ENCODE measurements at regions not wholly inside any gene's neighbourhood (a gene's known extent, or its start where the extent isn't known, plus 50 kb on each side); places are given as distances from the start of the nearest gene placed in this dataset.
A peak's percentile ranks its signal among the peaks of the same experiment; 100 is the strongest.

DNA sequence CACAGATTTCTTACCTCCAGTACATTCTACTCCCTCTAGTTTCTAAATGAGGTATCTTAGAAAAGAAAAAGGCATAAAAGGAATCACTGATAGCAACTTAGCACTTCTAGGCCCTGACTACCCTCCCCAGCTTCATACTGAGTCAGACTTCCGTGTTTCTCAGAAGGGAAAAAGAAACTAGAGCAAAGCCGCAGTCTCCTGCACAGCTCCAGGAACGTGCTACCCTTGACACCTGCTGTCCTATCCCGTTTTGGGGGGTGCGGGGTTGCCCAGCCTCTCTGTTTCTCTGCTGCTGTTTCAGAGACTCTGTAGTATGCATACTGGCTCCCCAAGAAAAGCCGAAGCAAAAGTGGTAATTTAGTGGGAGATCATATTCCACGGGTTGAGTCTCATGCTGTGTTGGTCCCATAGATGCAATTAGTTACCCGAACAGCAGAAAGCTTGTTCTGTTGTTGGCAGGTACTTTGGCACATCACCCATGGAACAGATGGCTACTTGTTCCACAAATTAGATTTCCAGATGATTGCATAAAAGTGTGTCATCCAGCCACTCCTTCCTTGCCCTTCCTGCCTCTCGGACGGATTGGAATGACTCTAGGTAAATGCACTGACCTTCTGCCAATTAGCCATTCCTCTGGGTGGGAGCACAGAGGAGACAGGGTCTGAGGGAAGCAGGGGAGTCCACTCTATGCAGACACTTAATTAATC, 438.1 kb downstream of the FUT8 start:
- Histone ChIP-seq H3F3A (replicated peaks; ENCODE audit: insufficient read depth) (no peaks in the 10 kb centered on the region), H4K20me1 (ENCODE audit: insufficient read depth) (no peaks in the 10 kb centered on the region), H3K9me3 (no peaks in the 10 kb centered on the region), H3K27me3 (ENCODE audit: insufficient read depth) (no peaks in the 10 kb centered on the region), H2AFZ (ENCODE audit: low read depth) (no peak overlapping the region), H3K27ac (ENCODE audit: low read depth in 2 of 2, low read length in 1 of 2) (no peak overlapping the region), H3K9ac (no peak overlapping the region), H3K9me2 (no peaks in the 10 kb centered on the region), H3K4me2 (no peak overlapping the region), H3K79me2 (ENCODE audit: insufficient read depth) (no peaks in the 10 kb centered on the region), H3K36me3 (replicated peaks in 1 of 2; ENCODE audit: control insufficient read depth in 1 of 2, insufficient read depth in 2 of 2, low read length in 1 of 2) (no peaks in the 10 kb centered on the region), H3K4me1 (ENCODE audit: control insufficient read depth in 1 of 2, insufficient read depth in 2 of 2, low read depth in 1 of 2, low read length in 1 of 2) (peaks cover 0 to 8% of the 10 kb centered on the region in 2 experiments; a peak in 1 of 4 replicates), H3K4me3 (ENCODE audit: low read depth in 2 of 2, low read length in 1 of 2) (no peak overlapping the region)
- TF ChIP-seq PBX3 (IDR thresholded peaks at IDR 0.05) (no peak), EP300 (IDR thresholded peaks at IDR 0.05; ENCODE audit: borderline replicate concordance in 1 of 2, low read depth in 1 of 2, low read length in 1 of 2) (no peak), NRF1 (IDR thresholded peaks at IDR 0.05; ENCODE audit: low read depth, low read length) (no peak), RFX5 (IDR thresholded peaks at IDR 0.05; ENCODE audit: low read length) (no peak), MEF2A (IDR thresholded peaks at IDR 0.05; ENCODE audit: borderline replicate concordance, low read depth) (no peak), GATA2 (CRISPR knock-in tag; IDR thresholded peaks at IDR 0.05) (no peak), FOXM1 (IDR thresholded peaks at IDR 0.05; ENCODE audit: low read depth) (no peak), POLR2AphosphoS5 (IDR thresholded peaks at IDR 0.05; ENCODE audit: low read depth, low read length) (no peak), SMC3 (IDR thresholded peaks at IDR 0.05; ENCODE audit: low read depth, low read length) (no peak), CHD2 (IDR thresholded peaks at IDR 0.05; ENCODE audit: low read length, partially characterized antibody) (no peak), TCF12 (IDR thresholded peaks at IDR 0.05) (no peak), NFIC (IDR thresholded peaks at IDR 0.05; ENCODE audit: borderline replicate concordance) (no peak)
- peak; percentile 23 for DNase-seq
- ChIA-PET POLR2A (no interaction called here), CTCF (interaction anchor here (0.6 to 1.1 kb wide), 3 partner anchors 26 to 438 kb away, joined by 3 to 4 read pairs (median 3); partner anchors contain the start of gene FUT8)
- WGBS (ENCODE audit: low lambda C conversion rate) = 31% methylated on average over 10 of the region's 10 CpGs

DNA sequence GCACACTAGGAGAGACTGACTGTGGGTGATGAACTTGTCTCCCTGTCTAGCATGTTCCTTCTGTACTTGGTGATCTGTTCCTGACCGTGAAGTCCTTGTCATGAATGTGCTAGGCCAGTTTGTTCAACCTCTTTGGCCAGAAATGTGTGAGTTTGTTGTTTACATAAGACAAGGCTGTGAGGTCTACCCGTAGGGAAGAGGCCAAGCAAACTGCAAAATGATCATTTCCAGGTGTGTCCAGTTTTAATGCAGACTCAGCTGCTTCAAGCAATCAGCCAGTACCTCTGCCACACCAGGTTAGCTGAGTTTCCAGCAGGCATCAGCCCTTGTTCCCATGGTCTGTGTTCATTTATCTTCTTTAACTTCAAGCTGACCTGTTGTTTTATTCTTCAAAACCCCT, 440.2 kb downstream of the FUT8 start:
- H2AFZ ChIP-seq (ENCODE audit: low read depth) = no peak overlapping the region
- H3K9ac ChIP-seq = no peak overlapping the region
- no peaks in the 10 kb centered on the region for H3K9me2 ChIP-seq
- no peak overlapping the region for H3K4me2 ChIP-seq
- H3K27me3 ChIP-seq (ENCODE audit: insufficient read depth) = no peaks in the 10 kb centered on the region
- H3K4me1 ChIP-seq (ENCODE audit: control insufficient read depth in 1 of 2, insufficient read depth in 2 of 2, low read depth in 1 of 2, low read length in 1 of 2) = peaks cover 0 to 8% of the 10 kb centered on the region in 2 experiments; a peak in 1 of 4 replicates
- H3K27ac ChIP-seq (ENCODE audit: low read depth in 2 of 2, low read length in 1 of 2) = no peak overlapping the region
- H4K20me1 ChIP-seq (ENCODE audit: insufficient read depth) = no peaks in the 10 kb centered on the region
- DNase-seq = no peak
- CTCF ChIA-PET = interaction anchor here (2.1 kb wide), 1 partner anchor 438 kb away, joined by 4 read pairs; no protein-coding TSS in a partner anchor
- POLR2A ChIA-PET = no interaction called here
- H3K9me3 ChIP-seq = no peaks in the 10 kb centered on the region
- 6% methylated on average over 2 of the region's 2 CpGs for WGBS (ENCODE audit: low lambda C conversion rate)
- H3K4me3 ChIP-seq (ENCODE audit: low read depth in 2 of 2, low read length in 1 of 2) = no peak overlapping the region
- H3K79me2 ChIP-seq (ENCODE audit: insufficient read depth) = no peaks in the 10 kb centered on the region
- TF ChIP-seq JUND (IDR thresholded peaks at IDR 0.05) = no peak
- no peak for TF ChIP-seq NFIC (IDR thresholded peaks at IDR 0.05; ENCODE audit: borderline replicate concordance)
- TF ChIP-seq REST (IDR thresholded peaks at IDR 0.05; ENCODE audit: low read depth, low read length) = no peak
- no peaks in the 10 kb centered on the region for H3K36me3 ChIP-seq (replicated peaks in 1 of 2; ENCODE audit: control insufficient read depth in 1 of 2, insufficient read depth in 2 of 2, low read length in 1 of 2)
- no peaks in the 10 kb centered on the region for H3F3A ChIP-seq (replicated peaks; ENCODE audit: insufficient read depth)

All from SK-N-SH (cell line).